HG03045 (cell line): ENCODE measurements at regions not wholly inside any gene's neighbourhood (a gene's known extent, or its start where the extent isn't known, plus 50 kb on each side); places are given as distances from the start of the nearest gene placed in this dataset.

Source experiments
- ATAC-seq: cut with Tn5 transposase; IDR thresholded peaks from one replicate; pipeline ENCODE4 v1.9.1; 2021; ENCODE audit warnings: mild to moderate bottlenecking, moderate library complexity; ENCODE audit not compliant: unreplicated experiment

GRCh38 chr11:122183933-122184332 lies 67.9 kb upstream of the BLID start:
- no peak for ATAC-seq

DNA sequence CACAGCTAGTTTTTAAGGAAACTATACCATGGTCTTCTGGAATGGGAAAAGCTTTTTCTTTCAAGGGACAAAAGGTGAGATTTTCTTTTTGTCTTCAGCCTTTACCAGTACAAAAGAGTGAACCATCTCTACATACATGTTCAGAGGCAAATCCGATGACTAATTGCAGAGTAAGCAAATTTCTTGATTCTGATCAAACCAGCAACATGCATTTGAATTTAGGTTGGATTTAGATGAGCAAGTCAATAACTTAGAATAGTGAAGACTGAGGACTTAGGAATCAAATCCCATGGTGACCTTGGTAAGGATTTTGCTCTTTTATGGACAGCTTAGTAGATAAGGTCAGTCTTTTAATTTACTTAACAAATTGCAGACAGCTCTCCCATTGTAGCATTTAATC lies 65.9 kb upstream of the BLID start:
- ATAC-seq = no peak

- no peak for ATAC-seq
These were observed 65.4 kb upstream of the BLID start for GRCh38 chr11:122181372-122181771.

DNA sequence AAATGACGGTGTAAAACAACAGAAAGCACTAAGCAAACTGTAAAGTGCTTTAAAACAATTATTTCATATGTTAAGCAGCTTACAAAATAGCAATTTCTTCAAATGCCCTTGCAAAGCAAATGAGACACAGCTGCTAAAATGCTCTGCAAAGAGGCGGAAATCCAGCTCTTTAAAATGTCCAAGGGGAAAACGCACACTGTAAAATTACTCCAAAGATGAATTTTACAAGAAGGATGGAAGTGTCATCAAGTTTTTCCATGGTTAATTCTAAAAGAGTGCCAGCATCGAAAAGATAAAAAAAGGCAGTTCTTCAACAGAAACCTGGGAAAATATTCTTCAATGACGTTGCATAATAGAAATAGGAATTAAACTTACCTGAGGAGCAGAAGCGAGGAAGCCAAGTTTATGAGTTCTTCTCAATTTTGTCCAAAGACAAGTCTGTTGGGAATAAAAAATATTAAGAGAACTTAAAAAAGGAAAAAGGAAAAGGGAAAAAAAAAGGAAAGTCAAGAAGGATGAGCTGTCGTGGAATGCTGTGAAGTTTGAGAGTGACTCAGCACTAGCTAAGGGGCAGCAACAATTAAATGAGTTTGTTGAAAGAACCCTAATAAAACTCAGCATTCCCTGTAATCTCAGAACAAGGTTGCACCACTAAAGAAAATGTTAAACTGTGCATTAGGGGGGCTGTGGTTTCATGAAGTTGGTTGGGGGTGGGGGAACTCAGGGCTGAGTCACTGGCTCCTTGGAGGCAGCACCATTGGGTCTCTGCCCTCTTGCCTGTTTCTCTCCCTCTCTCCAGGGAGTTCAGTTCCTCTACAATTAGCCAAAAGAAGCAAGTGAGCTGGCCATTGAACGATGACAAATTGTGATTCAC lies 64.2 kb upstream of the BLID start:
- no peak for ATAC-seq

DNA sequence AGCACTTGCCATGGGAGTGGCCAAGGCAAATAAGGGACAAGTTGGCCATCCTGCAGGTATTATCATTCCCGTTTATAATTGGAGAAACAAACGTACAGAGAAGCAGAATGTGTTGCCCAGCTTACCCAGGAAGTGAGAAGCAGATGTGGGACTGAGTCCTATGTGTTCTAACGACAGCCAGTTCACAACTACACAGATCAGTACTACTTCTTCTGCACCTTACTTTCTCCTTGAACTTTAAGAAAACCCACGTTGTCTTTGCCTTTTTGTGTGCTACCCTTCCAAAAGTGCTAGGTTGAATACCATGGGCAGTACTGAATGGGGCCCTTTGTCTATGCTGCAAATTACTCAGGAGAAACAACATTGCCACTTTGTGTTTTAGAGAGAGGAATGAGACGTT lies 62.8 kb upstream of the BLID start:
- ATAC-seq = no peak

- no peak for ATAC-seq
These were observed 61.2 kb upstream of the BLID start for GRCh38 chr11:122177238-122177637.

- no peak for ATAC-seq
These were observed 60.6 kb upstream of the BLID start for GRCh38 chr11:122176651-122177050.

GRCh38 chr11:122175306-122175705 lies 59.3 kb upstream of the BLID start:
- ATAC-seq = no peak

- no peak for ATAC-seq
These were observed 57.6 kb upstream of the BLID start for GRCh38 chr11:122173587-122173986.

DNA sequence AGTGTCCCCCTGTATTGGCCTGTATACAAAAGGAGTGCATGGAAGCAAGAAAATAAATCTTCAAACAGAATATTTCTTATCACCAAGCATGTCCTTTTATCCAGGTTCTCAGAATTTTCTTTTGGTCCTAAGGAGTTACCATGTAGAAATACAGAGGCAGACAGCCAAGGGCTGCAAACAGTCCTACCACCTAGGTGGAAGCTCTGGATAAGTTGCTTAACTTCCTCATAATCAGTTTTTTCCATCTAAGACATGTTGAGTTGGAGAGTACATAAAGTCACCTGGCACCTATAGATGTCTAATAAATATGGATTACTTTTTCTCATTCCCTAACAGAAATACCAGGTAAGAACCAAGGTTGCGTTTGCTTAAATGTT lies 57.0 kb upstream of the BLID start:
- no peak for ATAC-seq

DNA sequence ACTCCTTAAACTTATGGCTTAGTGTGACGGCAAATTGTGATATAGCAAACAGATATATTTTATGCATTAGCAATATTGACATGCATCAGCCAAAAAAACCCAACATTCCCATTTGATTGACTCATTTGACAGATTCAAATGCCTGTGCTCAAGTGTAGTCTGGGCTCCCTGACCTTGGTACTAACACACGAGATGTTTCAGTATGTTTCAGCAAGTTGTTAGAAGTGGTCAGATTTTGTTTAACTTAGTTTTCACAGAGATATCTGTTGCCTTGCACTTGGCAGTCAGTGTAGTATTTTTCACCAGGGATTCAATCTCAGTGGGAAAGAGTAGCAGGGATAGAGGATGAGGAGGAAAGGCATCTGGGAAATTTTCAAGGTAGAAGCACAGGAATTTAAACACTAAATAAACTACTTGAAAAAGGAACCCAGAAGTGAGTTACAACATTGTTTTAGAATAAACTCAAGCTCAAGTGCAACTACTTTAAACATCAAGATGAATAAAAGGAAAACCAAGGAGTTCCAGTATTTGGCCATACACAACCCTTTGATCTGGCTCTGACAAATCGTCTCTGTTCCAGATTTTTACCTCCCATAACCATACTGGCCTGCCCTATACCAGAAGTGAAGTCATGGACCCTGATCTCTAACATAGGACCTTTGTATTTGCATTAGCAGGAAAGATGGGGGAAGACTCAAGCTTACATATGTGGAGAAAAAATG lies 56.5 kb upstream of the BLID start:
- ATAC-seq = no peak

DNA sequence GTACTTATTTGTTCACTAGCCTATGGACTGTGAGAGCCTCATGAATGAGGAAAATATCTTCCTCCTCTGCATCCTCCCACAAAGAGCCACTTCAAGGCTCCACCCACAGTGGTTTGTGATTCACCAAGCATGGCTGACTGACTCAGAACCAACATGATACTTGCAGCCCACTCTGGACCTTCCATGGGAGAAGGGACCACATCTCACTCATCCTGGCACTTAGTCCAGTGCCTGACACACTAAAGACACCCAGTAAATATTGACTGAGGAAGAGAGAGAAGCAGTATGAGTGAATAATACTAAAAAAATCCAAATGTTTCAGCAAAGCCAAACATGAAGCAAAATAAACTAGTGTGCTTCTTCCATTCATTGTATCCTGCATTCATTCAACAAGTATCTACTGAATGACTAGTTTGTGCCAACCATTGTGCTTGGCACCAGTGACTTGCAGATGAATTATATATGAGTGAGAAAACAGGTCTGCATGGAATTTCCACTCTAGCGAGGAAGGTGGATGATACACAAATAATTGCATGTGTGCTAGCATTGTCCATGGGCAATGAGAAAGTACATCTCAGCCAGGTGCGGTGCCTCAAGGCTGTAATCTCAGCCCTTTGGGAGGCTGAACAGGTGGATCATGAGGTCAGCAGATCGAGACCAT lies 54.9 kb upstream of the BLID start:
- ATAC-seq = no peak

DNA sequence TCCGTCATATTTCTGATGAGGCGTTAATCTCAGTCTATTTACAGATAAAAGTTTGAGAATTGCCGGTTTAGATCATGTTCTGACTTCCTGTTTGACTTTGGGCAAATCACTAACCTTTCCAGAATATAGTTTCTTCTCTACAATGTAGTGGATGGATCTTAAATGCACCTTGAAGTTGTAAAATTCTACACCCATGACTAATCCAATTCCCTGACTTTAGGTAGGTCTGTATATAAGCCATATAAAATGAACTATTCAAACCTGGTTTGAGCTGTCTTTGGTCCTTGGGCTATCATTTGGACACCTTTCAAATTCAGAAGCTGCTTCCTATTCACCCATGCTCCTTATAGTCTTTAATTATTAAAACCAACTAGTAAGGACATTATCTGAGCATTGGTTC lies 52.2 kb upstream of the BLID start:
- ATAC-seq = no peak

DNA sequence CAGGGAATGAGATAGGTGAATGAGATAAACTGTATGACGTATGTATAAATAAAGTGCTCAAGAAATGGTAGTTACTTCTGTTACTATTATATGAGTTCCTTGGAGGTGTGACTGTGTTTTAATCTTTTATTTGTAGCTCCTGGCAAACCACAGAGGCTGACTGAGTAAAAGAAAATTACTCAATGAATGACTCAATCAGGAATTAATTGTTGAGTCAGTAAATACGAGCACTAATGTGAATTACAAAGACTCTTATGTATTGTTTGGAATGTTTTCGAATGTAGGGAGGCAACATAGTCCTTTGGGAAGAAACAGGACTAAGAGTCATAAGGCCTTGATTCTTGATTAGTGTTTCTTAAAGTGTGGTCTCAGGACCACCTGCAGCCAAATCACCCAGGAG lies 51.1 kb upstream of the BLID start:
- no peak for ATAC-seq

GRCh38 chr11:122165607-122166371 lies 49.8 kb upstream of the BLID start:
- no peak for ATAC-seq
